Astrocyte (in vitro differentiated cells and primary cell): ENCODE measurements at regions not wholly inside any gene's neighbourhood (a gene's known extent, or its start where the extent isn't known, plus 50 kb on each side); places are given as distances from the start of the nearest gene placed in this dataset.

Experiments used
- DNase-seq: peaks from one replicate; pipeline ENCODE4 v3.0.0-alpha.2; 2010; ENCODE audit warnings: low read depth
- FAIRE-seq: peaks from 2 replicates; lab custom pipeline; 2011; peaks lifted over from hg19 to GRCh38; lab: Jason Lieb, UNC
- H2AFZ ChIP-seq: 2 replicates; pipeline ENCODE4 v1.6.0; 2012; ENCODE audit warnings: low read depth, low read length, inconsistent platforms
- H3K27ac ChIP-seq: 2 replicates; pipeline ENCODE4 v1.5.1; 2011; ENCODE audit warnings: low read depth, low read length, inconsistent platforms
- H3K27me3 ChIP-seq: 2 replicates; pipeline ENCODE4 v1.6.0; 2011; ENCODE audit warnings: low read length, inconsistent platforms; ENCODE audit not compliant: insufficient read depth
- H3K36me3 ChIP-seq: 2 replicates; pipeline ENCODE4 v1.5.1; 2011; ENCODE audit warnings: low read length, inconsistent platforms; ENCODE audit not compliant: insufficient read depth
- H3K4me1 ChIP-seq: 2 replicates; pipeline ENCODE4 v1.5.1; 2011; ENCODE audit warnings: low read length, inconsistent platforms; ENCODE audit not compliant: insufficient read depth
- H3K4me2 ChIP-seq: 2 replicates; pipeline ENCODE4 v1.6.0; 2012; ENCODE audit warnings: low read length, inconsistent platforms
- H3K4me3 ChIP-seq: 2 replicates; pipeline ENCODE4 v1.5.1; 2011; ENCODE audit warnings: low read depth, mild to moderate bottlenecking, low read length, inconsistent platforms; ENCODE audit not compliant: insufficient read depth
- H3K79me2 ChIP-seq: 2 replicates; pipeline ENCODE4 v1.6.0; 2012; ENCODE audit warnings: mild to moderate bottlenecking, low read length, inconsistent platforms; ENCODE audit not compliant: insufficient read depth
- H3K9ac ChIP-seq: 2 replicates; pipeline ENCODE4 v1.6.0; 2012; ENCODE audit warnings: mild to moderate bottlenecking, low read length, inconsistent platforms
- H3K9me3 ChIP-seq: 2 replicates; pipeline ENCODE4 v1.5.1; 2012; ENCODE audit warnings: low read depth, mild to moderate bottlenecking, low read length, inconsistent platforms; ENCODE audit not compliant: insufficient read depth
- H4K20me1 ChIP-seq: 2 replicates; pipeline ENCODE4 v1.6.0; 2012; ENCODE audit warnings: low read length, inconsistent platforms; ENCODE audit not compliant: insufficient read depth
- H3K27ac Mint-ChIP-seq: one replicate; pipeline ENCODE4 v1.8.0; 2021; ENCODE audit warnings: mild to moderate bottlenecking, mixed read lengths; ENCODE audit not compliant: unreplicated experiment
- H3K27me3 Mint-ChIP-seq: one replicate; pipeline ENCODE4 v1.8.0; 2021; ENCODE audit warnings: low read depth, mixed read lengths; ENCODE audit not compliant: unreplicated experiment
- H3K36me3 Mint-ChIP-seq: one replicate; pipeline ENCODE4 v1.8.0; 2021; ENCODE audit warnings: low read depth, mixed read lengths; ENCODE audit not compliant: unreplicated experiment
- H3K4me1 Mint-ChIP-seq: one replicate; pipeline ENCODE4 v1.8.0; 2021; ENCODE audit warnings: low read depth, mixed read lengths; ENCODE audit not compliant: unreplicated experiment
- H3K4me3 Mint-ChIP-seq: one replicate; pipeline ENCODE4 v1.8.0; 2021; ENCODE audit warnings: mild to moderate bottlenecking, moderate library complexity, mixed read lengths; ENCODE audit not compliant: unreplicated experiment
- H3K9me3 Mint-ChIP-seq: one replicate; pipeline ENCODE4 v1.8.0; 2021; ENCODE audit warnings: mild to moderate bottlenecking, mixed read lengths; ENCODE audit not compliant: unreplicated experiment
- CTCF ChIP-seq: IDR thresholded peaks from 2 replicates; pipeline ENCODE4 v1.5.1; 2011; ENCODE audit warnings: low read depth, mild to moderate bottlenecking, inconsistent platforms, low read length, moderate library complexity; ENCODE audit not compliant: insufficient read depth
- EZH2 ChIP-seq: IDR thresholded peaks from 2 replicates; pipeline ENCODE4 v1.6.1; 2012; ENCODE audit warnings: mild to moderate bottlenecking, low read length, inconsistent platforms; ENCODE audit not compliant: insufficient read depth

DNA sequence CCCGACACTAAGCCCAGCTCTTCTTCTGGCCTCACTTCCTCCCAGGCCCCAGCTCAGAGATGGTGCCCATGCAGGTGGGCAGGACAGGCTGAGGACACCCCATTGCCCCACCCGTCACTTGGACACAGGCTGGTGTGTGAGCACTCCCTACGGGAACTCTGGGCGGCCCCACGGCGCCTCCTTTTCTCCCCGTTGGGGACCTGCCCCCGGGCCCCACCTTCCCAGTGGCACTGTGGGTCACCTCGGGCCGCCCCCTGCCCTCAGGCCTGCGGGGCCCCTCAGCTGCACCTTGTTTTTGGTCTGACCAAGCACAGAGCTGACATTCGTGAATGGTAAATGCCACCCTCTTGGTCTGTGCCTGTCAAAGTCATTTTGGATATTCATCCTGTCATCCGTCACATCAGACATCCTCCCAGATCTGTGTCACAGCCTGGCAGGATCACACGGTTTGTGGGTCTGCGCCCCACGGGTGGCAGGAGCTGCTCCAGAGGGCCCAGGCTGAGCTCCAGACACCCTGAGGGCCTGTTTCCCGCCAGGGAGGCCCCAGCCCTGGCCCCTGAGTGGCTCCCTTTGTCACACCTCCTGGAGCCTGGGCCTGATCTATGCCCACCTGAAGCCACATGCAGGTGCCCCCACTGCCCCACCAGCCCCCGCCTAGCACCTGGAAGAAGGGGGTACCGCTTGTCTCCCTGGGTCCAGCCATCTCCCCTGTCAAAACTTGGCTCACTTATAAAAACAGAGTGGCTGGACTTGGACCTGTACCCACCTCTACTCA lies 1188.5 kb downstream of the BRD1 start:
- H3K9me3 Mint-ChIP-seq, result no peaks in the 10 kb centered on the region
- no peak overlapping the region for H3K4me3 Mint-ChIP-seq
- H3K4me3 ChIP-seq, result no peak overlapping the region
- DNase-seq (no peak), FAIRE-seq (no peak)
- H3K36me3 Mint-ChIP-seq, result no peaks in the 10 kb centered on the region
- no peak overlapping the region for H3K4me2 ChIP-seq
- no peaks in the 10 kb centered on the region for H3K27me3 ChIP-seq
- no peaks in the 10 kb centered on the region for H3K36me3 ChIP-seq
- H3K4me1 ChIP-seq, result no peaks in the 10 kb centered on the region
- H3K9me3 ChIP-seq, result no peaks in the 10 kb centered on the region
- H3K4me1 Mint-ChIP-seq, result peaks cover 3% of the 10 kb centered on the region
- no peak overlapping the region for H2AFZ ChIP-seq
- peaks cover 11% of the 10 kb centered on the region for H3K27me3 Mint-ChIP-seq
- no peaks in the 10 kb centered on the region for H3K79me2 ChIP-seq
- H3K9ac ChIP-seq, result no peak overlapping the region
- H4K20me1 ChIP-seq, result no peaks in the 10 kb centered on the region
- H3K27ac Mint-ChIP-seq, result no peak overlapping the region
- TF ChIP-seq EZH2 (no peak), CTCF (no peak)
- no peak overlapping the region for H3K27ac ChIP-seq

- no peaks in the 10 kb centered on the region for H3K4me1 ChIP-seq
- Mint-ChIP-seq H3K4me3 (no peak overlapping the region), H3K27ac (no peak overlapping the region), H3K36me3 (no peaks in the 10 kb centered on the region), H3K27me3 (peaks cover 6% of the 10 kb centered on the region), H3K4me1 (peaks cover 5% of the 10 kb centered on the region), H3K9me3 (no peaks in the 10 kb centered on the region)
- H2AFZ ChIP-seq, result no peak overlapping the region
- H3K9me3 ChIP-seq, result no peaks in the 10 kb centered on the region
- H3K27me3 ChIP-seq, result no peaks in the 10 kb centered on the region
- no peak overlapping the region for H3K4me2 ChIP-seq
- H3K27ac ChIP-seq, result no peak overlapping the region
- H3K36me3 ChIP-seq, result no peaks in the 10 kb centered on the region
- H3K4me3 ChIP-seq, result no peak overlapping the region
- FAIRE-seq (no peak), DNase-seq (no peak)
- H3K79me2 ChIP-seq, result no peaks in the 10 kb centered on the region
- no peaks in the 10 kb centered on the region for H4K20me1 ChIP-seq
- TF ChIP-seq EZH2, result no peak
- TF ChIP-seq CTCF, result no peak
- H3K9ac ChIP-seq, result no peak overlapping the region
Observed at GRCh38 chr22:48637231-48637630, 1190.4 kb downstream of the BRD1 start.

DNA sequence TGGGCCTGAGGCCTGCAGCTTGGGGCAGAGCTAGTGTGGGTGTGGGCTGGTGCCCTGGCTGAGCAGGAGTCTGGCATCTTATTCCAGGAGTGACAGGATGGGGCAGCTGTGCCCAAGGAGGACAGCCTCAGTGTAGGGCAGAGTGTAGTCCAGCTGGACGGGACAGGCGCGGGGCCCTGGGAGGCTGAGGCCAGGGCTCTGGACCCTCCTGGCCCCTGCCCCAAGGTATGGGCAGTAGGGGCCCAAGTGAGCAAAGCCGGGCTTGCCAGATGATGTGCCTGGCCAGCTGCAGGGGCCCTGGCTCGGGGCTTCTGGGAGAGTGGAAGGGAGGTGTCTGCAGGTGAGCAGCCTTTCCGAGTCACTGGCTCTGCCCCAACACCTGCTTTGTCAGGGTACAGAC lies 1190.9 kb downstream of the BRD1 start:
- H3K9me3 ChIP-seq, result no peaks in the 10 kb centered on the region
- no peak overlapping the region for H3K4me2 ChIP-seq
- TF ChIP-seq EZH2, result no peak
- no peak for TF ChIP-seq CTCF
- H3K4me3 Mint-ChIP-seq, result no peak overlapping the region
- H3K36me3 ChIP-seq, result no peaks in the 10 kb centered on the region
- peaks cover 5% of the 10 kb centered on the region for H3K4me1 Mint-ChIP-seq
- FAIRE-seq (no peak), DNase-seq (no peak)
- H3K9ac ChIP-seq, result no peak overlapping the region
- H3K27me3 Mint-ChIP-seq, result peaks cover 6% of the 10 kb centered on the region
- no peaks in the 10 kb centered on the region for H4K20me1 ChIP-seq
- H3K36me3 Mint-ChIP-seq, result no peaks in the 10 kb centered on the region
- no peak overlapping the region for H3K4me3 ChIP-seq
- H3K27ac Mint-ChIP-seq, result no peak overlapping the region
- H3K4me1 ChIP-seq, result no peaks in the 10 kb centered on the region
- H3K27me3 ChIP-seq, result no peaks in the 10 kb centered on the region
- no peak overlapping the region for H3K27ac ChIP-seq
- H3K9me3 Mint-ChIP-seq, result no peaks in the 10 kb centered on the region
- no peak overlapping the region for H2AFZ ChIP-seq
- H3K79me2 ChIP-seq, result no peaks in the 10 kb centered on the region
